ENCODE measurements at regions not wholly inside any gene's neighbourhood (a gene's known extent, or its start where the extent isn't known, plus 50 kb on each side); places are given as distances from the start of the nearest gene placed in this dataset.

DNA sequence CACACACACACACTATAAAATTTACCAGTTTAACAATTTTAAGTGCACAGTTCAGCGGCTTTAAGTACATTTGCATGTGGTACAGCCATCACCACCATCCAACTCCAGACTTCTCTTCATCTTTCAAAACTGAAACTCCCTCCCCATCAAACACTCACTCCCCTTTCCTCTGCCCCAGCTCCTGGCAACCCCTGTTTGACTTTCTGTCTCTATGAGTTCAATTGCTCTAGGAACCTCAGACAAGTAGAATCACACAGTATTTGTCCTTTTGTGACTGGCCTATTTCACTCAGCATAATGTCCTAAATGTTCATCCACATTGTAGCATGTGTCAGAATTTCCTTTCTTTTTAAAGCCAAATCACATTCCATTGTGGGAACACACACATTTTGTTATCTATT lies 302.8 kb upstream of the FOXQ1 start:
- TF ChIP-seq, protein P1, sequence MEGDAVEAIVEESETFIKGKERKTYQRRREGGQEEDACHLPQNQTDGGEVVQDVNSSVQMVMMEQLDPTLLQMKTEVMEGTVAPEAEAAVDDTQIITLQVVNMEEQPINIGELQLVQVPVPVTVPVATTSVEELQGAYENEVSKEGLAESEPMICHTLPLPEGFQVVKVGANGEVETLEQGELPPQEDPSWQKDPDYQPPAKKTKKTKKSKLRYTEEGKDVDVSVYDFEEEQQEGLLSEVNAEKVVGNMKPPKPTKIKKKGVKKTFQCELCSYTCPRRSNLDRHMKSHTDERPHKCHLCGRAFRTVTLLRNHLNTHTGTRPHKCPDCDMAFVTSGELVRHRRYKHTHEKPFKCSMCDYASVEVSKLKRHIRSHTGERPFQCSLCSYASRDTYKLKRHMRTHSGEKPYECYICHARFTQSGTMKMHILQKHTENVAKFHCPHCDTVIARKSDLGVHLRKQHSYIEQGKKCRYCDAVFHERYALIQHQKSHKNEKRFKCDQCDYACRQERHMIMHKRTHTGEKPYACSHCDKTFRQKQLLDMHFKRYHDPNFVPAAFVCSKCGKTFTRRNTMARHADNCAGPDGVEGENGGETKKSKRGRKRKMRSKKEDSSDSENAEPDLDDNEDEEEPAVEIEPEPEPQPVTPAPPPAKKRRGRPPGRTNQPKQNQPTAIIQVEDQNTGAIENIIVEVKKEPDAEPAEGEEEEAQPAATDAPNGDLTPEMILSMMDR (IDR thresholded peaks at IDR 0.05; ENCODE audit: low read depth, low read length, missing control alignments): no peak
- Histone ChIP-seq H3K4me3 (ENCODE audit: low read depth, low read length) (no peak overlapping the region), H3K27me3 (replicated peaks) (no peaks in the 10 kb centered on the region), H3K27ac (no peak overlapping the region), H3K36me3 (replicated peaks) (no peaks in the 10 kb centered on the region)
- in situ Hi-C loops (cut with HindIII; ENCODE audit: low pct_ligation_motif_present, low sequenced_read_pairs): no loop called here
- DNase-seq: no peak

DNA sequence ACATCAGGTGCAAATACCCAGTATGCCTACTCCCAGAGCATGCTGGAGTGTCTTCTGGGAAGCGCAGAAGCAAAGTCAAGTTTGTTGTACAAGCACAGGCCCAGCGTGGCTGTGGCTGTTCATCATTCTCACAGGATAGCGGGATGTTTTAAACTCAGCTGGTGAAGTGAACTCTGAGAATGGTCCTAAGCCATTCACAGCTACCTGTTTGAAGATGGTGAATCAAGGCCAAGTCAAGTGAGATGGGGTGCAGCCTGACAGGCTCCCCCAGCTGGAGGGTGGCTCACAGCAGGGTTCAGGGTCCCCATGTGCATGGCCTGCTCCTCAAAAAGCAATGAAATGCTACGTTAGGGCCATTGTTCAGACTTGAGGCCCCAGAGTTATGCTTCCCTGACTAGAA lies 304.7 kb upstream of the FOXQ1 start:
- no peak for DNase-seq
- TF ChIP-seq, protein P1 (IDR thresholded peaks at IDR 0.05; ENCODE audit: low read depth, low read length, missing control alignments): no peak
- in situ Hi-C loops (cut with HindIII; ENCODE audit: low pct_ligation_motif_present, low sequenced_read_pairs): no loop called here
- H3K27ac ChIP-seq: no peak overlapping the region
- no peaks in the 10 kb centered on the region for H3K36me3 ChIP-seq (replicated peaks)
- no peak overlapping the region for H3K4me3 ChIP-seq (ENCODE audit: low read depth, low read length)
- no peaks in the 10 kb centered on the region for H3K27me3 ChIP-seq (replicated peaks)

DNA sequence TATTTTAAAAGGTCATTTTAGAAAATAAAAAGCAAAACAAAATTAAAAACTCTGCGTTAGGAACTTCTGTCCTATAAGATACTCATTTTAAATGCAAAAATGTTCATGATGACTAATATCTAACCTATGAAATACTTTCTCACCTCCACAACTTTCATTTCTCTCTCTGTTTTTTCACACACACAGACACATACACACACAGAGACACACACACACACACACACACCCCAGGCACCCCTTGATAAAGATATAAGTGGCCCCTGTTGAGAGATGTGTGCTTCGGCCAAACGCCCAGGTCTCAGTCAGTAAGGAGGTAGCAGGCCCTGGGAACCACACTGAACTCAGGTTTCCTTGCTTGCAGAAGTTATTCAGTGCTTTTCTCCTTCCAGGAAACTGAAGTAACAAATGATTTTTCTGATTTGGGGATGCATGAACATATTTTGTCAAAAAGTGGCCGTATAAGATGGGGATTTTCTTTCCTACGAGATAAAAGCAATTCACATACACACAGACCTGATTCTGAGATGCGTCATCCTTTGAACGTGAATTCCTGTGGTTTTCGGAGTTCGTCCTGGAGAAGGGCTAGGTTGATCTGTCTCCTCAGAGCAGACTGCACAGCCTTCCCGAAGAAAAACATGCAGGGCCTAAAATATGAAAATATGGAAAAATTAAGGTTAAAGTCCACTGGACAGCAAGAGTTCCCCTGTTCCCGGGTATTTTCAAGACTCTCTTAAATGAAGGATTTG lies 306.8 kb upstream of the FOXQ1 start:
- in situ Hi-C loops (cut with HindIII; ENCODE audit: low pct_ligation_motif_present, low sequenced_read_pairs): no loop called here
- Histone ChIP-seq H3K27ac (no peak overlapping the region), H3K4me3 (ENCODE audit: low read depth, low read length) (no peak overlapping the region), H3K36me3 (replicated peaks) (no peaks in the 10 kb centered on the region), H3K27me3 (replicated peaks) (no peaks in the 10 kb centered on the region)
- DNase-seq: no peak
- TF ChIP-seq, protein P1 (IDR thresholded peaks at IDR 0.05; ENCODE audit: low read depth, low read length, missing control alignments): no peak

DNA sequence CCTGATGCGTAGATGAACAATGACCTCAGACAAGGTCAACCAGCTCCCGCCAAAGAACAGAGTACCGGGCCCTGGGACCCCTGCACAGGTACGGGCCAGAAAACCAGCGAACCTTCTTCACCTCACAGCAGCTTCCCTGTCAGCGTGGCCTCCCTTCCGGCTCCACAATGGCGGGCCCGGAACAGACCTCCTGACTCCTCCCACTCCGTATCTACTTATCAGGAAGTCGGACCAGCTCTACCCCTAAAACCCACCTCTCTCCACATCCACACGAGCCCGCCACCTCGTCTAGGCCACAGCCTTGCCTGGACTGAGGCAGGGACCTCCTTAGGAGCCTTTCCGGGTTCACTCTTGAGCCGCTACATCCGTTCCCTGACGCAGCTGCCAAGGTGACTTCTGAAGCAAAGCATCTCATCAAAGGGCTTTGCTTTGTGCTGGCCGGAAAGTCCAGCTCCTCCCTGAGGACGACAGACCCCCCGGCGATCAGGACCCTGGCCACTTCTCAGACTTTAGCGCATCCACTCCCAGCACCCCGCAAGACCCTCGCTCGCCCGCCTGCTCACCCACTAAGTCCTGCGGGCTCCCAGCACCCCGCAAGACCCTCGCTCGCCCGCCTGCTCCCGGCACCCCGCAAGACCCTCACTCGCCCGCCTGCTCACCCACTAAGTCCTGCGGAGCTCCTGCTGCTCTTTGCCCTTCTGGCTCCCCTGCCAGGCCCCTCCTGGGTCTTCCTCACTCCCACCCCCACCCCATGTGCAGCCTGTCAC lies 308.3 kb upstream of the FOXQ1 start:
- TF ChIP-seq, protein P1 (IDR thresholded peaks at IDR 0.05; ENCODE audit: low read depth, low read length, missing control alignments): no peak
- in situ Hi-C loops (cut with HindIII; ENCODE audit: low pct_ligation_motif_present, low sequenced_read_pairs): no loop called here
- no peaks in the 10 kb centered on the region for H3K27me3 ChIP-seq (replicated peaks)
- no peak overlapping the region for H3K27ac ChIP-seq
- no peak for DNase-seq
- no peak overlapping the region for H3K4me3 ChIP-seq (ENCODE audit: low read depth, low read length)
- H3K36me3 ChIP-seq (replicated peaks): no peaks in the 10 kb centered on the region

DNA sequence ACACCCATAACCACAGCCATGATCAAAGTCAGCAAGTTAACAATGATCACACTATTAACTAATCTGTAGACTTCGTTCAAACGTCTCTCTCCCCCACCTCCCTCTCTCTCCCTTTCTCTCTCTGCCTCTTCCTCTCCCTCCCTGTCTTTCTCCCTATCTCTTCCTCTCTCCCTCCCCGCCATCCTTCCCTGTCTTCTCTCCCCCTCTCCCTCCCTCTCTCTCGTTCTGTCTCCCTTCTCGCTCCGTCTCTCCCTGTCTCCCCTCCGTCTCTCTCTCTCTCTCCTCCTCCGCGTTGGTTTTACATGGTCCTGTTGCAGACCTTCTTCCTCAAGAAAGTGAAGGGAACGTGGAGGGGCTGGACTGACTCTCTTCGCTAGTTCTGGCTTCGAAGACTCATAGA lies 308.9 kb upstream of the FOXQ1 start:
- Histone ChIP-seq H3K27me3 (replicated peaks) (no peaks in the 10 kb centered on the region), H3K27ac (no peak overlapping the region), H3K4me3 (ENCODE audit: low read depth, low read length) (no peak overlapping the region), H3K36me3 (replicated peaks) (no peaks in the 10 kb centered on the region)
- DNase-seq: no peak
- TF ChIP-seq, protein P1 (IDR thresholded peaks at IDR 0.05; ENCODE audit: low read depth, low read length, missing control alignments): no peak
- in situ Hi-C loops (cut with HindIII; ENCODE audit: low pct_ligation_motif_present, low sequenced_read_pairs): no loop called here
